ENCODE measurements at regions not wholly inside any gene's neighbourhood (a gene's known extent, or its start where the extent isn't known, plus 50 kb on each side); places are given as distances from the start of the nearest gene placed in this dataset.
A peak's percentile ranks its signal among the peaks of the same experiment; 100 is the strongest.

DNA sequence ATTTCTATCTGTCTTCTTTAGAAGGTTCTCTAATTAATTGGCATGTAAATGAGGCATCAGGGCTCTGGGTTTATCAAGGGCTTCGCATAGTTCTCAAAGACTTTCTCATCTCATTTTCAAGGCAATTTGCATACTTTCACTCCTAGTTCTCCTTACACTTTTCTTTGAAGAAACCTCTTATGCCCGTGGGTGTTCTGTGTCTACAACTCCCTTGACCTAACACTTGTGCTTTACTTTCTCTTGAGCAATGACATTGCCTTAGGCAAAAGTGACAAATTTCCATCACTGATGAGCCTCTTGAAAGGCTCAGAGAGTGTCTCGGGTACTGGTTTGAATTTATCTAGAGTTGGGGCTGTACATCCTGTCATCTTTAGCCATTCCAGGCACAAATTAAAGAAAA is 74.7 kb upstream of the ITPRID1 start:
- H3K36me3 Mint-ChIP-seq (ENCODE audit: low read depth), result no peaks in the 10 kb centered on the region
- no peaks in the 10 kb centered on the region for H3K4me1 Mint-ChIP-seq (ENCODE audit: low read depth)
- TF ChIP-seq, protein P1, sequence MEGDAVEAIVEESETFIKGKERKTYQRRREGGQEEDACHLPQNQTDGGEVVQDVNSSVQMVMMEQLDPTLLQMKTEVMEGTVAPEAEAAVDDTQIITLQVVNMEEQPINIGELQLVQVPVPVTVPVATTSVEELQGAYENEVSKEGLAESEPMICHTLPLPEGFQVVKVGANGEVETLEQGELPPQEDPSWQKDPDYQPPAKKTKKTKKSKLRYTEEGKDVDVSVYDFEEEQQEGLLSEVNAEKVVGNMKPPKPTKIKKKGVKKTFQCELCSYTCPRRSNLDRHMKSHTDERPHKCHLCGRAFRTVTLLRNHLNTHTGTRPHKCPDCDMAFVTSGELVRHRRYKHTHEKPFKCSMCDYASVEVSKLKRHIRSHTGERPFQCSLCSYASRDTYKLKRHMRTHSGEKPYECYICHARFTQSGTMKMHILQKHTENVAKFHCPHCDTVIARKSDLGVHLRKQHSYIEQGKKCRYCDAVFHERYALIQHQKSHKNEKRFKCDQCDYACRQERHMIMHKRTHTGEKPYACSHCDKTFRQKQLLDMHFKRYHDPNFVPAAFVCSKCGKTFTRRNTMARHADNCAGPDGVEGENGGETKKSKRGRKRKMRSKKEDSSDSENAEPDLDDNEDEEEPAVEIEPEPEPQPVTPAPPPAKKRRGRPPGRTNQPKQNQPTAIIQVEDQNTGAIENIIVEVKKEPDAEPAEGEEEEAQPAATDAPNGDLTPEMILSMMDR (IDR thresholded peaks at IDR 0.05), result no peak
- H3K27ac Mint-ChIP-seq, result no peak overlapping the region
- peaks cover 18% of the 10 kb centered on the region; the same call in 1 of the 2 replicates for H3K9me3 Mint-ChIP-seq
- no peak for DNase-seq
- no peak overlapping the region for H3K4me3 Mint-ChIP-seq
- H3K27me3 Mint-ChIP-seq (ENCODE audit: insufficient read depth), result no peaks in the 10 kb centered on the region

DNA sequence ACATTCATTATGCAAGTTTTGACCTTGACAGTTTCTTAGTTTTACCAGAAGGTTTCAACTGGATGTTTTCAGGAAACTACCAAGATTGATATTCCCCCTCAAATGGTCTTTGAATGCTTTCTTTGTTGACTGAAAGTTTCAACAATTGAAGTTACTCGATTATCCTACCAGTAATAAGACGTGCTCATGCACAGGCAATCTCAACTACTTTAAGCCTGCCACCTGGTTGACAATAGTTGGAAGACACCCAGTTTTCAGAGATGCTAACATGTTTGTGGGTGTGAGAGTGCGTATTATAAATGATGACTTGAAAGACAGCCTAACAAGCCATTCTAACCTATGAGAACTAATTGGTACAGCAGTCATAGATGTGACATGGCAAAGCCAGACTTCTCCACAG is 73.4 kb upstream of the ITPRID1 start:
- no peak for DNase-seq
- no peak overlapping the region for H3K4me3 Mint-ChIP-seq
- no peaks in the 10 kb centered on the region for H3K4me1 Mint-ChIP-seq (ENCODE audit: low read depth)
- no peak overlapping the region for H3K27ac Mint-ChIP-seq
- TF ChIP-seq, protein P1 (IDR thresholded peaks at IDR 0.05), result no peak
- H3K36me3 Mint-ChIP-seq (ENCODE audit: low read depth), result no peaks in the 10 kb centered on the region
- peaks cover 7% of the 10 kb centered on the region; the same call in 1 of the 2 replicates for H3K9me3 Mint-ChIP-seq
- H3K27me3 Mint-ChIP-seq (ENCODE audit: insufficient read depth), result no peaks in the 10 kb centered on the region

DNA sequence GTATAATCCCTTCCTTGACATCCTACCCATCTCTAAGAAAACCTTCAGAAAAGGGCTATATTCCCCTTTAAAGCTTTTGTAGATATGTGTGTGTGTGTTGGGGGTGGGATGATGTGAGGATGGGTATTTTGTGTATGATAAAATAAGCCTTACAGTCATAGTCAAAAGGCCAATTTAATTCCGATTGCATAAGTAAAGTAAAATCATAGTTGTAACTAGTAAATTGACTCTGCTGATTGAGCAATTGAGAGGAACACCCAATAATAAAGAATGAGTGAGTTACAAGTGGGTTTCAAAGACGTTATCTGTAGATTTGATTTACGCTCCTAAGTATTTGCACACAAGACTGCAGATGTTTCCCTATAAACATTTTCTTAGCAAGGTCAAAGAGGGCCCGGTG is 71.3 kb upstream of the ITPRID1 start:
- H3K4me1 Mint-ChIP-seq (ENCODE audit: low read depth), result no peaks in the 10 kb centered on the region
- H3K27me3 Mint-ChIP-seq (ENCODE audit: insufficient read depth), result no peaks in the 10 kb centered on the region; the same call in 1 of the 2 replicates
- H3K36me3 Mint-ChIP-seq (ENCODE audit: low read depth), result no peaks in the 10 kb centered on the region
- no peak overlapping the region for H3K27ac Mint-ChIP-seq
- H3K9me3 Mint-ChIP-seq, result peaks cover 3% of the 10 kb centered on the region; the same call in 1 of the 2 replicates
- TF ChIP-seq, protein P1 (IDR thresholded peaks at IDR 0.05), result no peak
- DNase-seq, result no peak
- H3K4me3 Mint-ChIP-seq, result no peak overlapping the region

DNA sequence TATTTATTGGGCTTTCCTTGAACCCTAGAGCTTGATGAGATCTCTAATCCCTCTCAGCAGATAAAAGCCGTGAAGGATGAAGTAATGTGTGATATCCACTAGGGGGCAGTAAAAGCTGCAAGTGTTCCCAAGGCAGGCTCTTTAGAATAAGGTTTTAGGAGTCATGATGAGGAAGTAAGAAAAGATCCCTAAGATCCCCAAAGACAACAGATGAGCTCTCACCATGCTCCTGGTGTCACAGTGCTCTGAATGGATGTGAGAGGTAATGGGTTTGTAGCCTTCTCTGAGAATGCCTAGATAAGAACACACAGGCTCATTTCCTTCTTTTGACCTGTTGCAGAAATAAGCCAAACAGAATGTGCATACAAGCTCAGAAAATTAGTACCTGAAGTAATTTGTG is 70.4 kb upstream of the ITPRID1 start:
- H3K27ac Mint-ChIP-seq, result no peak overlapping the region
- TF ChIP-seq, protein P1 (IDR thresholded peaks at IDR 0.05), result peak; percentile 84
- no peaks in the 10 kb centered on the region; the same call in 1 of the 2 replicates for H3K27me3 Mint-ChIP-seq (ENCODE audit: insufficient read depth)
- 0 out of 2 replicates have a peak, but pooled peaks cover 3% of the 10 kb centered on the region for H3K9me3 Mint-ChIP-seq
- no peaks in the 10 kb centered on the region for H3K4me1 Mint-ChIP-seq (ENCODE audit: low read depth)
- no peaks in the 10 kb centered on the region for H3K36me3 Mint-ChIP-seq (ENCODE audit: low read depth)
- no peak overlapping the region for H3K4me3 Mint-ChIP-seq
- peak; percentile 24 for DNase-seq

DNA sequence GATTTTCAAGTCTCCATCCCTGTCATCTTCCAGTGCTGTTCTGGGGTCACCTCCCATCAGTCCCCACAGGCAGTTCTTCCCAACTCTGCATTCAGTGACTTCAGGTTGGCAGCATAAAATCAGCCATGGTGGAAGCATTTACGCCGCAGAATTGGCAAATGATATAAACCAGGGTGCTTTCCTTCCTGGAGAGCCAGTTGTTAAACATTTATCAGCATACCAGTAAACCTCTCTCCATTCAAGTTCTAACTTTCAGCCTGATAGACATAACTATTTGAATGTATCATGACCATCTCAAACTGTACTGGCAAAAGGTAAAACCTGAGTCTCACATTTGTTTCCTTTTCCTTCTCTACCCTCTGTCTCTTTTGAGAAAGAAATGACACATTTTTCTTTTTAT is 69.7 kb upstream of the ITPRID1 start:
- TF ChIP-seq, protein P1 (IDR thresholded peaks at IDR 0.05), result no peak
- Mint-ChIP-seq H3K4me3 (no peak overlapping the region), H3K4me1 (ENCODE audit: low read depth) (no peaks in the 10 kb centered on the region), H3K36me3 (ENCODE audit: low read depth) (no peaks in the 10 kb centered on the region), H3K27me3 (ENCODE audit: insufficient read depth) (no peaks in the 10 kb centered on the region; the same call in 1 of the 2 replicates), H3K27ac (no peak overlapping the region), H3K9me3 (peaks cover 3% of the 10 kb centered on the region; the same call in 1 of the 2 replicates)
- DNase-seq, result no peak

Measured in HFFc6 (cell line).